AG04450 (cell line): ENCODE measurements at regions not wholly inside any gene's neighbourhood (a gene's known extent, or its start where the extent isn't known, plus 50 kb on each side); places are given as distances from the start of the nearest gene placed in this dataset.
A peak's percentile ranks its signal among the peaks of the same experiment; 100 is the strongest.

ENCODE experiments used
- CTCF ChIA-PET: fragments of 300-600, 350-600 bp; formaldehyde crosslinking; extraction: SDS; loops from one replicate; lab custom pipeline; 2022; ENCODE audit warnings: antibody characterized with exemption, inconsistent platforms; lab: Charles Lee
- POLR2A ChIA-PET: fragments of 350-600 bp; formaldehyde crosslinking; extraction: SDS; loops from one replicate; lab custom pipeline; 2021; ENCODE audit warnings: antibody characterized with exemption, inconsistent platforms; lab: Yijun Ruan, JAX
- DNase-seq: peaks from one replicate; pipeline ENCODE4 v3.0.0-alpha.2; 2011; ENCODE audit warnings: low read depth, low spot score
- H3K27ac ChIP-seq: one replicate; pipeline ENCODE4 v1.5.1; 2012; ENCODE audit warnings: low read depth, low read length, control low read depth
- H3K27me3 ChIP-seq: one replicate; pipeline ENCODE4 v1.6.0; 2012; ENCODE audit warnings: low read length; ENCODE audit not compliant: control insufficient read depth, insufficient read depth
- H3K4me3 ChIP-seq: 2 replicates; pipeline ENCODE4 v1.5.1; 2011; ENCODE audit warnings: mild to moderate bottlenecking, low read depth, low read length, control low read depth
- H3K9me3 ChIP-seq: 2 replicates; pipeline ENCODE4 v1.5.1; 2012; ENCODE audit warnings: low read length; ENCODE audit not compliant: control insufficient read depth, insufficient read depth
- CTCF ChIP-seq: IDR thresholded peaks from 2 replicates; pipeline ENCODE4 v1.5.1; 2011; ENCODE audit warnings: low read depth, low read length, control low read depth, inconsistent platforms

DNA sequence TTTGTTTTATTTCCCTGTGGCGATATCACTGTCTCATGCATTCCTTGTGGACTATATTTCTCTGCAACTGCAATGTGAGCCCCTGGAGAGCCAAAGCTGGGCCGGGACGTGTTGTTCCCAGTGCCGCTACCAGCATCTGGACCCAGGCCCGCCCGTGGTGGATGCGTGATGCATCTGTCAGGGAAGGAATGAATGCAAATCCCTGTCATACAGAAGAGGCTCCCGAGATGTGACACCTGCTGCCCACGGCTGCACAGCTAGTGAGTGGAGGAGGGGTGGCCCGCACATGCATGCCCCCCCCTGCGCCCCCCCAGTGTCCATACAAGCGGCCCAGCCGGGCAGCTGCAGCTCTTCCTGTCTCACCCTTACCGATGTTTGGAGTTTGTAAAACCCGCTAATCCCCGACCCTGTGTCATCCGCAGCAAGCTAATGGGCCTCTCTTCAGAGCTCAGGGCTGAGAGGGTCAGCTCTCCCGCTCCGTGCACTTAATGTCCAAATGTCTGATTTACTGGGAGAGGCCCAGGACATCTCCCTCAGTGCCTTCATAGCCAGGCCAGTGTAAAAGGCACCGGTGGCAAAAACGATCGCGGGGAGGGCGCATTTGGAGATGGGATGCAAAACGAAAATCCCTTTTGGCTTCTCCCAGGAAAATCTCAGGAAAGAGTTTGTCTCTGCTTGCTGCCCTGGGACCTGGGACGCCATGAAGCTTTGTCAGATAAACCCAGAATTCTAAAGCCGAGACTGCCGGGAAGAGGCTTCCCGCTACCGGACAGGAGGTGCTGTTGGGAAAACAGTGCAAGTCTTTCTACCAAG, 91.8 kb downstream of the FOXL1 start:
- Histone ChIP-seq H3K4me3 (no peak overlapping the region; the same call in 1 of the 2 replicates), H3K9me3 (peaks cover 4% of the 10 kb centered on the region), H3K27ac (peak overlapping the region; percentile 70), H3K27me3 (no peaks in the 10 kb centered on the region)
- DNase-seq = peak; percentile 58
- no peak for TF ChIP-seq CTCF
- CTCF ChIA-PET = no interaction called here
- POLR2A ChIA-PET = interaction anchor here (0.5 to 1.6 kb wide), 7 partner anchors 10 to 620 kb away, joined by 4 to 23 read pairs (median 6); partner anchors contain the start of gene FOXL1

DNA sequence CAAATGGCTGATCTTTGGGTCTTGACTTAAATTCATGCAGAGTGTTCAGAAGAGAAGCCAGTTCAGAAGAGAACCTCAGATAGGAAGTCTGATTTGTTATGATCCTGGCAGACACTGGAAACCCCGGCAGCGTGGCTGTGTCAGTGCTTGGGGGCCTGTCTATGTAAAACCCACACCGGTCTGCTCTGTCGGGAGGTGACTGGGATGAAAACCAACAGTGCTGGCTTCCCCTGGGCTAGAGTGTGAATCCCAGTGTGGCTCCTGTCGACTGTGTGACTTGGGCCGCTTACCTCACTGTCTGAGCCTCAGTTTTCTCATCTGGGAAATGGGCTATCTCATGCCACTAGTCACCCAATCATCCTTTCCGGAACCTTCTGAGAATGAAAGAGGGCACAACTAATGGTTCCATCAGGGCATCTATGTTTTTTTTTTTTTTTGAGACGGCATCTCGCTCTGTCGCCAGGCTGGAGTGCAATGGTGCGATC, 92.4 kb downstream of the FOXL1 start:
- CTCF ChIA-PET = no interaction called here
- Histone ChIP-seq H3K27ac (peak overlapping the region; percentile 70), H3K4me3 (no peak overlapping the region), H3K9me3 (peaks cover under 1% of the 10 kb centered on the region; the same call in 1 of the 2 replicates), H3K27me3 (no peaks in the 10 kb centered on the region)
- POLR2A ChIA-PET = interaction anchor here (1.0 to 1.6 kb wide), 4 partner anchors 10 to 95 kb away, joined by 4 to 23 read pairs (median 4); partner anchors contain the start of gene FOXL1
- no peak for TF ChIP-seq CTCF
- no peak for DNase-seq

DNA sequence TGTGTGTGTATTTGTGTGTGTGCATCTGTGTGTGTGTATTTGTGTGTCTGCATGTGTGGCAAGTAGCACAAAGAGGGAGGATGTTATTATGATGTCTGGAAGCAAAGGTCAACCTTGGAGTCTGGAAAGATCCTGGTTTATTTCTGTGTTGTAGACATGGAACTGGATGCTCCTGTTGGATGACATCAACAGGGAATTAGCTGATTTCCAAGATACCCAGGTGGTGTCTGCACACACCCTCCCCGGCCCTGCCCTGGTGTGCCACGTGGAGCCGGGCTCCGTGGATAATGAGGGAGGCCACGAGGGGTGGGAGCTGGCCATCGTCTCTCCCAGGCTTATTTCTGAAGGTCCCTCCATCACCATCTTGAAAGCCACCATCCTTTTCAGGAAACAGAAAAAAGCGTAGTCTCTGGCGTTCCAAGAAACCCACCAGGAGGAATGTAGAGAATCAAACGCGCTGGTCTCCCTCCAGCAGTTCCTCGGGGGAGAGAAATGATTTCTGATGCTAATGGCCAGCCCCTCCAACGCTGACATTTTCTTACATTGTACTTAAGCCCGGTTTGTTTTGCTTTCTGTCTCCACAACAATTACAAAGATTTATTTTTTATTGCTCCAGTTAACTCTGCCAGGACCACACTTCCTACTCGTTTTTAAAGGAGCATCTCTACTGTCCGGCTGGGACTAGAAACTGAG, 93.3 kb downstream of the FOXL1 start:
- Histone ChIP-seq H3K9me3 (no peaks in the 10 kb centered on the region; the same call in 1 of the 2 replicates), H3K27ac (peak overlapping the region; percentile 31), H3K4me3 (no peak overlapping the region), H3K27me3 (no peaks in the 10 kb centered on the region)
- no peak for DNase-seq
- POLR2A ChIA-PET = interaction anchor here (0.6 kb wide), 1 partner anchor 585 kb away, joined by 4 read pairs; no protein-coding TSS in a partner anchor
- no peak for TF ChIP-seq CTCF
- CTCF ChIA-PET = no interaction called here

DNA sequence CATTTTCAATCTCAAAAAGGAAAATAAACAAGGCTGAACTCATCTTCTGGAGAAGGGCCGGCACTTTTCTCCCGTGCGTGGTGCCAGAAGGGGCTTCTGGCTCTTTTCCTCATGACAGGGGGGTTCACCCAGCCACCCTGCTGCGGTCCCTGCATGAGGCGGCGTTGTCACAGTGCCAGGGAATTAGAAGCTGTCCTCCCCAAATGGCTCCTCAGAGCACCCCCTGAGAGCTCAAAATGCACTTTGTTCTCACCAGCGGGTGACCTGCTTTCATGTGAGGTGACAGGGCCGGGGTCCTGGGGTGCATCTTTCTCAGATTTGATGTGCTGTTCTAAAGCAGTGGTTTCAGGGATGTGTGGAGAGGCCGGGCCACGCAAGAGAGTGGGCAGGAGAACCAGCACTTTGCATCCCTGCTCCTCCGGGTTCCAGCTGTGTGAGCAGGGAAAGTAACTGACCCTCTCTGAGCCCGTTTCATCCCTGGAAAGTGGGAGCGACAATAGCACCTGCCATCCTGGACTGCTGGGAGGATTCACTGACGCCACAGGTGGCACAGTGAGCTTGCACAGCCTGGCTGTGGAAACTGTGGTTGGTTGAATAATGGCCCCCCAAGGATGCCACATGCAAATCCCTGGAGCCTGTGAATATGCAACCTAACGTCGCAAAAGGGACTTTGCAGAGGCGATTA, 94.0 kb downstream of the FOXL1 start:
- Histone ChIP-seq H3K4me3 (no peak overlapping the region), H3K27me3 (no peaks in the 10 kb centered on the region), H3K27ac (peak overlapping the region; percentile 31), H3K9me3 (no peaks in the 10 kb centered on the region; the same call in 1 of the 2 replicates)
- ChIA-PET POLR2A (interaction anchor here (0.6 kb wide), 1 partner anchor 584 kb away, joined by 4 read pairs; no protein-coding TSS in a partner anchor), CTCF (no interaction called here)
- no peak for TF ChIP-seq CTCF
- DNase-seq = no peak
